Endothelial cell of umbilical vein (primary cell): ENCODE measurements at regions not wholly inside any gene's neighbourhood (a gene's known extent, or its start where the extent isn't known, plus 50 kb on each side); places are given as distances from the start of the nearest gene placed in this dataset.

Source experiments
- BruUV-seq: library from RNA; stranded (reverse); fragments of 400-500 nt; replicated peaks from 2 replicates; lab custom pipeline; 2021; lab: Mats Ljungman, UMichigan
- CTCF ChIA-PET: fragments of 300-600, 350-600 bp; sonication (Branson Sonifier 250); formaldehyde crosslinking; loops from one replicate; lab custom pipeline; 2021; ENCODE audit warnings: antibody characterized with exemption, inconsistent platforms; lab: Charles Lee
- POLR2A ChIA-PET: fragments of 300-600, 350-600 bp; sonication (Branson Sonifier 250); formaldehyde crosslinking; loops from one replicate; lab custom pipeline; 2021; ENCODE audit warnings: antibody characterized with exemption, inconsistent platforms; lab: Charles Lee
- DNase-seq: peaks from one replicate; pipeline ENCODE4 v3.0.0-alpha.2; 2011; ENCODE audit warnings: low read depth, low spot score
- FAIRE-seq: peaks from 2 replicates; lab custom pipeline; 2011; peaks lifted over from hg19 to GRCh38; lab: Jason Lieb, UNC
- H2AFZ ChIP-seq: 2 replicates; pipeline ENCODE4 v1.6.0; 2012; ENCODE audit warnings: low read depth, low read length, control low read depth, inconsistent platforms
- H3K27ac ChIP-seq: 2 replicates; pipeline ENCODE4 v1.5.1; 2011; ENCODE audit warnings: low read depth, mild to moderate bottlenecking, control low read depth, low read length, moderate library complexity; ENCODE audit not compliant: insufficient read depth
- H3K27me3 ChIP-seq, 2 experiments: 2 replicates each; pipeline versions ENCODE4 v1.6.0 to v1.6.1; 2011; ENCODE audit warnings: low read length in 2 of 2, mixed read lengths in 1 of 2; ENCODE audit not compliant: control insufficient read depth in 2 of 2, insufficient read depth in 2 of 2
- H3K36me3 ChIP-seq, 2 experiments: 2 replicates in 1 of 2; 3 replicates in 1 of 2; pipeline ENCODE4 v1.5.1; 2011; ENCODE audit warnings: low read length in 2 of 2, mild to moderate bottlenecking in 1 of 2, moderate library complexity in 1 of 2; ENCODE audit not compliant: control insufficient read depth in 2 of 2, insufficient read depth in 2 of 2; ENCODE audit errors: extremely low read depth in 1 of 2
- H3K4me1 ChIP-seq: 3 replicates; pipeline ENCODE4 v1.5.1; 2011; ENCODE audit warnings: mild to moderate bottlenecking, low read length; ENCODE audit not compliant: control insufficient read depth, insufficient read depth; ENCODE audit errors: extremely low read depth
- H3K4me2 ChIP-seq: 2 replicates; pipeline ENCODE4 v1.6.1; 2011; ENCODE audit warnings: low read length, control low read depth, mixed read lengths; ENCODE audit not compliant: insufficient read depth
- H3K4me3 ChIP-seq, 3 experiments: fragments of 200-600 bp in 1 of 3; sonication (generic), shearing (Covaris generic) in 1 of 3; replicated peaks in 1 of 3; 2 replicates each; pipeline ENCODE4 v1.5.1; 2011 to 2016; ENCODE audit warnings: control low read depth in 3 of 3, low read length in 3 of 3, mild to moderate bottlenecking in 2 of 3, inconsistent platforms in 1 of 3, low read depth in 1 of 3, moderate library complexity in 1 of 3; ENCODE audit not compliant: insufficient read depth in 1 of 3
- H3K79me2 ChIP-seq: 2 replicates; pipeline ENCODE4 v1.6.0; 2012; ENCODE audit warnings: low read length, inconsistent platforms; ENCODE audit not compliant: control insufficient read depth, insufficient read depth
- H3K9ac ChIP-seq: replicated peaks from 2 replicates; pipeline ENCODE3; 2011; ENCODE audit warnings: low read length, control low read depth; ENCODE audit not compliant: insufficient read depth; ENCODE audit errors: extremely low read depth
- H3K9me1 ChIP-seq: replicated peaks from 3 replicates; pipeline ENCODE4 v1.6.0; 2011; ENCODE audit warnings: mild to moderate bottlenecking, low read length; ENCODE audit not compliant: control insufficient read depth, insufficient read depth; ENCODE audit errors: extremely low read depth
- H3K9me3 ChIP-seq: replicated peaks from 2 replicates; pipeline ENCODE4 v1.5.1; 2012; ENCODE audit warnings: low read length, inconsistent platforms; ENCODE audit not compliant: control insufficient read depth, insufficient read depth
- H4K20me1 ChIP-seq: replicated peaks from 2 replicates; pipeline ENCODE3; 2011; ENCODE audit warnings: mild to moderate bottlenecking, low read length; ENCODE audit not compliant: control insufficient read depth, insufficient read depth; ENCODE audit errors: extremely low read depth
- CTCF ChIP-seq, 2 donors: IDR thresholded peaks; 1 replicate in 1 of 2; 2 replicates in 1 of 2; pipeline ENCODE4 v1.5.1; 2011; ENCODE audit warnings: low read length in 2 of 2, mild to moderate bottlenecking in 2 of 2, moderate library complexity in 2 of 2, control low read depth in 1 of 2, inconsistent platforms in 1 of 2, low read depth in 1 of 2; ENCODE audit not compliant: insufficient read depth in 1 of 2; ENCODE audit errors: extremely low read depth in 1 of 2
- EZH2 ChIP-seq: IDR thresholded peaks from 2 replicates; pipeline ENCODE4 v1.6.1; 2012; ENCODE audit warnings: borderline replicate concordance, low read depth, mild to moderate bottlenecking, moderate library complexity, low read length, inconsistent platforms; ENCODE audit not compliant: severe bottlenecking
- FOS ChIP-seq: IDR thresholded peaks from 2 replicates; pipeline ENCODE4 v1.6.1; 2011; ENCODE audit warnings: mild to moderate bottlenecking, low read length, moderate library complexity, borderline replicate concordance; ENCODE audit not compliant: insufficient read depth
- GATA2 ChIP-seq: IDR thresholded peaks from 2 replicates; pipeline ENCODE4 v1.7.0; 2011; ENCODE audit warnings: low read depth, mild to moderate bottlenecking, moderate library complexity, mixed read lengths, low read length; ENCODE audit not compliant: insufficient read length, insufficient read depth
- JUN ChIP-seq: IDR thresholded peaks from 2 replicates; pipeline ENCODE4 v1.6.1; 2011; ENCODE audit warnings: borderline replicate concordance, low read depth; ENCODE audit not compliant: insufficient read length, insufficient read depth
- MAX ChIP-seq: IDR thresholded peaks from 2 replicates; pipeline ENCODE4 v1.6.1; 2011; ENCODE audit not compliant: insufficient read depth, insufficient read length
- MYC ChIP-seq: IDR thresholded peaks from one replicate; pipeline ENCODE4 v1.6.1; 2011; ENCODE audit warnings: mild to moderate bottlenecking, low read depth, low read length
- POLR2A ChIP-seq: IDR thresholded peaks from 2 replicates; pipeline ENCODE4 v1.6.1; 2012; ENCODE audit warnings: low read depth, mild to moderate bottlenecking, control low read depth, low read length
- POLR2AphosphoS5 ChIP-seq: IDR thresholded peaks from 2 replicates; pipeline ENCODE4 v1.6.1; 2012; ENCODE audit warnings: low read depth, mild to moderate bottlenecking, control low read depth, low read length, moderate library complexity; ENCODE audit not compliant: insufficient read depth
- dilution Hi-C: fragments of 300-500 bp; cut with MboI; formaldehyde crosslinking; loops from one replicate; pipeline ENCODE4 v1.15.0; 2019; ENCODE audit warnings: low sequenced_read_pairs; ENCODE audit not compliant: extremely low pct_ligation_motif_present
- intact Hi-C: fragments of 100-400 bp; cut with micrococcal nuclease; formaldehyde crosslinking; loops from one replicate; pipeline ENCODE4 v1.10.0; 2022

- no TSS peak for BruUV-seq
Observed at GRCh38 chr12:45125997-45126396, 75.1 kb upstream of the DBX2 start.

More at GRCh38 chr12:45125997-45126396, 75.1 kb upstream of the DBX2 start:
- Histone ChIP-seq H3K9me1 (no peaks in the 10 kb centered on the region), H3K9ac (no peak overlapping the region), H3K4me1 (no peaks in the 10 kb centered on the region), H3K9me3 (no peaks in the 10 kb centered on the region), H3K4me2 (no peak overlapping the region), H3K36me3 (no peaks in the 10 kb centered on the region), H3K27ac (no peak overlapping the region), H2AFZ (no peak overlapping the region), H3K27me3 (peaks cover 2 to 19% of the 10 kb centered on the region in 2 experiments), H3K4me3 (no peak overlapping the region), H4K20me1 (no peaks in the 10 kb centered on the region), H3K79me2 (no peaks in the 10 kb centered on the region)
- intact Hi-C loops (no loop called here), dilution Hi-C loops (no loop called here)
- FAIRE-seq (no peak), DNase-seq (no peak)
- TF ChIP-seq POLR2AphosphoS5, result no peak
- no peak for TF ChIP-seq CTCF (IDR thresholded peaks at IDR 0.05; ENCODE audit: extremely low read depth in 1 of 2, insufficient read depth in 1 of 2, low read depth in 1 of 2, low read length in 2 of 2)
- no peak for TF ChIP-seq EZH2
- TF ChIP-seq POLR2A, result no peak
- TF ChIP-seq MAX, result no peak
- no peak for TF ChIP-seq GATA2
- no peak for TF ChIP-seq JUN
- no peak for TF ChIP-seq FOS
- TF ChIP-seq MYC, result no peak
- POLR2A ChIA-PET, result no interaction called here
- CTCF ChIA-PET, result interaction anchor here (0.9 kb wide), 1 partner anchor 407 kb away, joined by 3 read pairs; no protein-coding TSS in a partner anchor
